Right lobe of liver (tissue), 6 donors: ENCODE measurements at regions not wholly inside any gene's neighbourhood (a gene's known extent, or its start where the extent isn't known, plus 50 kb on each side); places are given as distances from the start of the nearest gene placed in this dataset.

Source experiments
- ATAC-seq, 4 donors: fragments of 200-7000 bp; cut with Tn5 transposase; one replicate each; pipeline ENCODE4 v1.9.1; 2020; ENCODE audit warnings: mild to moderate bottlenecking in 4 of 4, moderate library complexity in 4 of 4
- DNase-seq, 3 donors: peaks; one replicate each; pipeline ENCODE4 v3.0.0-alpha.2; 2020
- H3K27ac ChIP-seq, 3 donors: fragments of 200-600 bp; one replicate each; pipeline ENCODE4 v1.8.0; 2022
- H3K27me3 ChIP-seq, 2 donors: fragments of 200-600 bp; one replicate each; pipeline ENCODE4 v1.8.0; 2022
- H3K36me3 ChIP-seq, 4 donors: fragments of 200-600 bp; sonication (generic) in 1 of 4; one replicate each; pipeline versions ENCODE4 v1.5.1 to v1.8.0; 2017 to 2022; ENCODE audit warnings: control low read depth in 1 of 4
- H3K4me1 ChIP-seq, 4 donors: fragments of 200-600 bp; sonication (generic) in 1 of 4; one replicate each; pipeline versions ENCODE4 v1.5.1 to v1.8.0; 2017 to 2022; ENCODE audit warnings: control low read depth in 1 of 4
- H3K4me3 ChIP-seq, 3 donors: fragments of 200-600 bp; one replicate each; pipeline ENCODE4 v1.8.0; 2022
- H3K9me3 ChIP-seq, 4 donors: fragments of 200-600 bp; sonication (generic) in 1 of 4; one replicate each; pipeline versions ENCODE4 v1.5.1 to v1.8.0; 2017 to 2022; ENCODE audit warnings: control low read depth in 1 of 4
- POLR2A ChIP-seq: fragments of 450-650 bp; IDR thresholded peaks from one replicate; pipeline ENCODE4 v1.6.1; 2017; ENCODE audit warnings: antibody characterized with exemption, mild to moderate bottlenecking
- WGBS: methylation state at CpG from one replicate; pipeline ENCODE4 v1.1.6; 2018; ENCODE audit warnings: low coverage, low lambda C conversion rate; ENCODE audit not compliant: insufficient coverage; ENCODE audit errors: missing lambda C conversion rate; 5-methylcytosine and 5-hydroxymethylcytosine counted together
- intact Hi-C, 2 donors: fragments of 100-400 bp; cut with DNase I; formaldehyde crosslinking; loops; one replicate each; pipeline versions ENCODE4 v1.11.2 to v1.14.1; 2022
- TF ChIP-seq, protein P1 (sequence below), 4 donors: fragments of 200-600 bp in 3 of 4; fragments of 450-650 bp in 1 of 4; IDR thresholded peaks; one replicate each; pipeline versions ENCODE4 v1.5.1 to v1.8.0; 2016 to 2022; ENCODE audit warnings: antibody characterized with exemption in 4 of 4, mild to moderate bottlenecking in 2 of 4
- donor health status: DM: no; HTN: yes; CAD: no.
- donor health status: DM: no; HTN: no; CAD: no.
- donor health status: DM: no; HTN: no; CAD: no.
- donor health status: DM: no; HTN: yes; CAD: no.
- donor health status: DM: no; HTN: yes; CAD: no.

DNA sequence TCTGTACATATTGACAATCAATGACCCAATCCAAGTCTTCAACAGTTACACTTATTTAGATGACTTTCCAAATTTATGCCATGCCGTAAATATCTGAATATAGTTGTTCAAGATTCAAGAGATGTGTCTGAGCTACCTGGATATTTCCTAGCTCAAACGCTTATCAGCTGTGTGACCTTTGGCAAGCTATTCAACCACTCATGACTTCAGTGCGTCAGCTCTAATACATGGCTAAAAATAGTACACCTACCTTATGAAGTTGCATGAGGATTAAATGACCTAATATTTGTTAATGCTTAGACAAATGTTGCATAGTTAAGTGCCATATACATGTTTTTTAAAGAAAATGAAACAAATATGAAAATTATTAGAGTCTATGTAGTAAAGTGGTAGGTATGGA lies 704.1 kb downstream of the OLFM4 start:
- H3K27me3 ChIP-seq, result no peaks in the 10 kb centered on the region
- H3K36me3 ChIP-seq, result no peaks in the 10 kb centered on the region
- 48% methylated on average over 3 of the region's 3 CpGs for WGBS
- ATAC-seq, result no peak
- H3K9me3 ChIP-seq, result no peaks in the 10 kb centered on the region
- no peaks in the 10 kb centered on the region for H3K4me1 ChIP-seq
- intact Hi-C loops, result no loop called here
- DNase-seq, result no peak
- no peak overlapping the region for H3K4me3 ChIP-seq
- no peak for TF ChIP-seq POLR2A
- TF ChIP-seq, protein P1, sequence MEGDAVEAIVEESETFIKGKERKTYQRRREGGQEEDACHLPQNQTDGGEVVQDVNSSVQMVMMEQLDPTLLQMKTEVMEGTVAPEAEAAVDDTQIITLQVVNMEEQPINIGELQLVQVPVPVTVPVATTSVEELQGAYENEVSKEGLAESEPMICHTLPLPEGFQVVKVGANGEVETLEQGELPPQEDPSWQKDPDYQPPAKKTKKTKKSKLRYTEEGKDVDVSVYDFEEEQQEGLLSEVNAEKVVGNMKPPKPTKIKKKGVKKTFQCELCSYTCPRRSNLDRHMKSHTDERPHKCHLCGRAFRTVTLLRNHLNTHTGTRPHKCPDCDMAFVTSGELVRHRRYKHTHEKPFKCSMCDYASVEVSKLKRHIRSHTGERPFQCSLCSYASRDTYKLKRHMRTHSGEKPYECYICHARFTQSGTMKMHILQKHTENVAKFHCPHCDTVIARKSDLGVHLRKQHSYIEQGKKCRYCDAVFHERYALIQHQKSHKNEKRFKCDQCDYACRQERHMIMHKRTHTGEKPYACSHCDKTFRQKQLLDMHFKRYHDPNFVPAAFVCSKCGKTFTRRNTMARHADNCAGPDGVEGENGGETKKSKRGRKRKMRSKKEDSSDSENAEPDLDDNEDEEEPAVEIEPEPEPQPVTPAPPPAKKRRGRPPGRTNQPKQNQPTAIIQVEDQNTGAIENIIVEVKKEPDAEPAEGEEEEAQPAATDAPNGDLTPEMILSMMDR (IDR thresholded peaks at IDR 0.05), result no peak
- H3K27ac ChIP-seq, result no peak overlapping the region

GRCh38 chr13:53743906-53744305 lies 715.3 kb downstream of the OLFM4 start:
- no peaks in the 10 kb centered on the region for H3K36me3 ChIP-seq
- no peak for ATAC-seq
- no peak overlapping the region for H3K27ac ChIP-seq
- no peak for DNase-seq
- no peak for TF ChIP-seq POLR2A
- TF ChIP-seq, protein P1 (IDR thresholded peaks at IDR 0.05), result no peak
- intact Hi-C loops, result no loop called here
- H3K9me3 ChIP-seq, result no peaks in the 10 kb centered on the region
- no peak overlapping the region for H3K4me3 ChIP-seq
- no peaks in the 10 kb centered on the region for H3K4me1 ChIP-seq
- H3K27me3 ChIP-seq, result no peaks in the 10 kb centered on the region
- WGBS, result 55% methylated on average over 1 of the region's 1 CpG

GRCh38 chr13:53747825-53748224 lies 719.2 kb downstream of the OLFM4 start:
- no peak for DNase-seq
- no peak overlapping the region for H3K27ac ChIP-seq
- no peak for TF ChIP-seq POLR2A
- TF ChIP-seq, protein P1 (IDR thresholded peaks at IDR 0.05), result no peak
- H3K4me1 ChIP-seq, result no peaks in the 10 kb centered on the region
- no peaks in the 10 kb centered on the region for H3K9me3 ChIP-seq
- ATAC-seq, result no peak
- H3K4me3 ChIP-seq, result no peak overlapping the region
- intact Hi-C loops, result no loop called here
- no peaks in the 10 kb centered on the region for H3K27me3 ChIP-seq
- H3K36me3 ChIP-seq, result no peaks in the 10 kb centered on the region
- WGBS, result 82% methylated on average over 1 of the region's 1 CpG

- Histone ChIP-seq H3K27me3 (no peaks in the 10 kb centered on the region), H3K4me3 (no peak overlapping the region), H3K9me3 (no peaks in the 10 kb centered on the region), H3K36me3 (no peaks in the 10 kb centered on the region), H3K27ac (no peak overlapping the region), H3K4me1 (no peaks in the 10 kb centered on the region)
- no peak for DNase-seq
- WGBS, result 34% methylated on average over 3 of the region's 3 CpGs
- intact Hi-C loops, result no loop called here
- ATAC-seq, result no peak
- no peak for TF ChIP-seq POLR2A
- TF ChIP-seq, protein P1 (IDR thresholded peaks at IDR 0.05), result no peak
Observed at GRCh38 chr13:53749306-53749705, 720.7 kb downstream of the OLFM4 start.

GRCh38 chr13:53759016-53759415 lies 730.4 kb downstream of the OLFM4 start:
- H3K36me3 ChIP-seq, result no peaks in the 10 kb centered on the region
- no peaks in the 10 kb centered on the region for H3K4me1 ChIP-seq
- no peaks in the 10 kb centered on the region for H3K9me3 ChIP-seq
- ATAC-seq, result no peak
- TF ChIP-seq, protein P1 (IDR thresholded peaks at IDR 0.05), result no peak
- no peak for TF ChIP-seq POLR2A
- no peak overlapping the region for H3K27ac ChIP-seq
- no peaks in the 10 kb centered on the region for H3K27me3 ChIP-seq
- intact Hi-C loops, result no loop called here
- no peak overlapping the region for H3K4me3 ChIP-seq
- no peak for DNase-seq
- 30% methylated on average over 2 of the region's 2 CpGs for WGBS
